GM19463 (cell line): ENCODE measurements at regions not wholly inside any gene's neighbourhood (a gene's known extent, or its start where the extent isn't known, plus 50 kb on each side); places are given as distances from the start of the nearest gene placed in this dataset.
"Not testable (repeated sequence)": the region's sequence is repeated elsewhere in the genome, so short reads cannot be mapped to it uniquely, and the experiment has no call there.

Source experiments
- ATAC-seq: cut with Tn5 transposase; IDR thresholded peaks from one replicate; pipeline ENCODE4 v1.9.1; 2021; ENCODE audit warnings: mild to moderate bottlenecking, moderate library complexity; ENCODE audit not compliant: unreplicated experiment

DNA sequence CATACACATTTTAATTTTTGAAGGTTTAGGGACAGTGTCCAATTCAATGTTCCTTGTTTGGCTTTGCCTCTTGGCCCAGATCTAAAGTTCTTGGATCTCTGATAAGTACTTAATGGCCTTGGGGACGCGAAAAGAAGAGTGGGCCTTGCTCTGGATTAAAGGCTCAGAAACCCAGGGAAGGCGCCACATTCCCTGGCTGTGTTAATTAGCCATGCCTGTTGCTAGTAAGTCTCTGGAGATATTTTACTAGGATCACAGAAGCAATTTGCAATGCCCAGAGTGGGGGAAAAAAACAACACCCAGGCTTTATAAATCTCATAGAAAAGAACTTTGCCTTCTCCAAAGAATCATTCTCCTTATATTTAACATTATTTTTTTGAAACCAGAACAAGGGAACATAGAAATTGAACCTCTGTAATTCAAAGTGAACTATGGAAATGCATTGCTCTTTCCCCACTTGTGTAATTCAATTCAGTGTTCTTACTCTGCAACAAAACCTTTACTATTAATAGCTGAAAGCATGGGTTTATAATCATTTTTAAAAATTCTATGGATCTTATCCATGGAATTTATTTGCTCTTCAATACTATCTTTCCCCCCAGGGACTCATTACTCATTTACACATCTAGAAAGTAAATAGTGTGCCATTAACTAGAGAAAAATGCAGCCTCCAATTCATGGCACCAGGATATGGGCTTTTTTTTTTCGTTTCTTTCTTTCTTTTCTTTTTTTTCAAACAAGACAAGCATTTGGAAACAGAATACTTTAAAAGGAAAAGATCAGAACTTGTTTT lies 172.2 kb upstream of the ANKRD55 start:
- no peak for ATAC-seq

DNA sequence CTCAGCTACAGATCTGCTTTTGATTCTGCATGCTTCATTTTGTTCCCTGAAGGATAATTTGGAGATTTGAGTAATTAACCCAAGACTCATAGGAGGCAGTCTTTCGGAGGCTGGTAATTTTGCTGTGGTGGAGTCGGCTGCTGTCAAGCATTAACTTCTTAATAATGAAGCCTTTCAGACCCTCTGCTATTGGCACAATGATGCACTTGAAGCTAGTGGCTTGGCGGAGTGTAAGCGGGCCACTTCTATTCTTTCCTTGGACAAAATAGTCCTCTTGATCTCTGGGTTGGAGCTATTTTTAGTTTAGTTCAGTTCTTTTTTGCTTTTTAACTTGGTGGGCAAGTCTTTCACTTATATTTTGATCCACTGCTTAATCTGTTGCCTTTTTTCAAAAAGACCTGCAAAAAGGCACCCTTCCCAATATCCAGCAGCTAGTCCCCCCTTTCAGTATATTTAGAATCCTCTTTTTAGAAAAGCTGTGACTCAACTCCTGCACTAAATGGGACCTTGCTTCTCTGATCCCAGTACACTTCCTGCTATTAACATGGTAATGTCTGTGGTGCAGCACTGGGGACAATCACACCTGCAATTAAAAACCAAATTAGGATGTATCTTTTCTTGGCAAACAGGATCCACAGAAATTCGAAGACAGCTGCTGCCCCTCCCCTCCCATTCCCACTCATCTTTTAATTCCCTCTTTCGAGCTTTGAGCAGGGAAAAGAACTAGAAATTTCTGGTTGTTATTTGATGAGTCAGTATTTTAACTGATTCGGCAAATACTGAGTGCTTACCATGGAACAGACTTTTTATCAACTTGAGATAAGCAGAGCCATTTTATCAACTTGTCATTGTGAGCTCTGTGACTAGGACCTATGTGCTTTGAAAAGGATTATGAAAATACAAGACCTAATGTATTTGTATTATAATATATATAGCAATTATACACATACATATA lies 169.4 kb upstream of the ANKRD55 start:
- ATAC-seq = no peak

DNA sequence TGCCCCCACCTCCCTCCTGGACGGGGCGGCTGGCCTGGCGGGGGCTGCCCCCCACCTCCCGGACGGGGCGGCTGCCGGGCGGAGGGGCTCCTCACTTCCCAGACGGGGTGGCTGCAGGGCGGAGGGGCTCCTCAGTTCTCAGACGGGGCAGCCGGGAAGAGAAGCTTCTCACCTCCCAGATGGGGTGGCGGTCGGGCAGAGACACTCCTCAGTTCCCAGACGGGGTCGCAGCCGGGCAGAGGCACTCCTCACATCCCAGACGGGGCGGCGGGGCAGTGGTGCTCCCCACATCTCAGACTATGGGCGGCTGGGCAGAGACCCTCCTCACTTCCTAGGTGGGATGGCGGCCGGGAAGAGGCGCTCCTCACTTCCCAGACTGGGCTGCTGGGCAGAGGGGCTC lies 164.7 kb upstream of the ANKRD55 start:
- ATAC-seq = not testable (repeated sequence)

DNA sequence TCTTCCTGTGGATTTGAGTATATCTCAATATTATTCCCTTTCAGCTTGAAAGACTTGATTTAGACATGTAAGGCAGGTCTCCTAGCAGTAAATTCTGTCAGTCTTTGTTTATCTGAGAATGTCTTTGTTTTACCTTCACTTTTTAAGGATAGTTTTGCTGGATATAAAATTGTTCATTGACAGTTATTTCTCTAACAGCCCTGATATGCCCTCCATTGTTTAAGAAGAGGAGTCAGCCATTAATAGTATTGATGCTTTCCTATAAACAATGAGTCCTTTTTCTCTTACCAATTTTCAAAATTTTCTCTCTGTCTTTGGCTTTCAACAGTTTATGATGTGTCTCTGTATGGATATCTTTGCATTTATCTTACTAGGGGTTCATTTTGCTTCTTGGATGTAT lies 163.5 kb upstream of the ANKRD55 start:
- ATAC-seq = no peak

DNA sequence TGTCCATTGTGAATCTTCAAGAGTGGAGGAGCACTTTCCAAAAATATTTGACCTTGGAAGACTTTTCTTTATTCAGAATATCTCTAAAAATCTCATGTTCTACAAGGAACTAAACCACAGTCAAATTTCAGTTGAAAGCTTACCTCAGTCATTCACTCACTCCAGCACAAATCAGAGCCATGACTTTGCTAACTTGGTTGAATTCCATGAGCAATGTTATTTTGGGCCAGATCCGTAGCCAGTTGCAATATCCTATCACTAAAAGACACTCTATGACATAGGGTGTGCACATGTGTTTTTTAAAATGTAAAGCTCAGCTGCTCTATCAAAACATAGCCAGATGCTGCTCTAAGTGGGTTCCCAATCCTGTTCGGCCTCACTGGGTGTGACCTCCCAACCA lies 156.1 kb upstream of the ANKRD55 start:
- no peak for ATAC-seq

DNA sequence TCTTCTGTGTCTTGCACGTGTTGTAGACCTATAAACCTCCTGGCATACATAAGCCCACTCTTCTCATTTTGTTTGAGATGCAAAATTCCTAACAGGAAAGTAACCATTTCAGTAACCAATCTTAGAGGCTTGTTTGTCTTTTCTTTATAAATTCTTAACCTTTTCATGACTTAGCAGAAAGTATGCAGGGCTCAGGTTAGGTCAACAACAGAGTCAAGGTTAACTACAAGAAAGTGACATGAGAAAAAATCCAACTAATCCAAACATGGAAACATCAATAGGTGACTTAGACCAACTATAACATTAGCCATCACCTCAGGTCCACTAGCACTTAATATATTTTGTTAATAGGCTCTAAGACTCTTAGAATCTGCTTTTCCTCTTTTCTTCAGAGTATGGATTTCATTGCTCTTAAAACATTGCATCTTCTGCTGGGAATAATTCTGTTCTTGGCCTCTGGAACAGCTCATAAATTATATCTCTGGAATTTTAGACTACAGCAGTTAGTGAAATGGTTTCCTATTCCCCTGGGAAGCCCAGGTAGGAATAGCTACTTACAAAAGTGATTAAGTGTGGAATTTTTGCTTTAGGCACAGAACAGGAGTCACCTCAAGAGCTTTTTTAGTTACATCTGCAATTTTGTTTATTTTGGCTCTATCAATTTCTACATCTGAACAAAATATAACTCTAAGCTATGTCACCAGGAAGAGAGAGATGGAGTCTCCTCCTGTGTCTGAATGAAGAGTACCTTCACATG lies 155.3 kb upstream of the ANKRD55 start:
- ATAC-seq = no peak

DNA sequence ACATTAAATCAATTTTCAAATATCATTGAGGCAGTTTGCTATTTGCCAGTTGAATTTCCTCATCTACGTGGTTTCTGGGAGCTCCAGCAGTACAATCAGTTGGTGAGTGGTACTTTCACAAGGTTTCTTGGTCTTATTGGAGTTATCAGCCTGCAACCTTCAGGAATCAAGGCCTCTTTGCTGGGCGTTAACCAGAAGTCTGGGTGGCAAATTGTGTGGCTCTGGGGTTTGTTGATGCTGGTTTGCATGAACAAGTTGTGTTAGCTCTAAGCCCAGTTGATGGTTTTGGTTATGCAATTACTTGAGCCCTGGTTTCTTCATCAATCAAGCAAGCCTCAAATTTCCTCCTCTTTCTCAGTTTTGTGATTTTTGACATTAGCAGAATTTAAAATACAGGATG lies 152.9 kb upstream of the ANKRD55 start:
- ATAC-seq = no peak

DNA sequence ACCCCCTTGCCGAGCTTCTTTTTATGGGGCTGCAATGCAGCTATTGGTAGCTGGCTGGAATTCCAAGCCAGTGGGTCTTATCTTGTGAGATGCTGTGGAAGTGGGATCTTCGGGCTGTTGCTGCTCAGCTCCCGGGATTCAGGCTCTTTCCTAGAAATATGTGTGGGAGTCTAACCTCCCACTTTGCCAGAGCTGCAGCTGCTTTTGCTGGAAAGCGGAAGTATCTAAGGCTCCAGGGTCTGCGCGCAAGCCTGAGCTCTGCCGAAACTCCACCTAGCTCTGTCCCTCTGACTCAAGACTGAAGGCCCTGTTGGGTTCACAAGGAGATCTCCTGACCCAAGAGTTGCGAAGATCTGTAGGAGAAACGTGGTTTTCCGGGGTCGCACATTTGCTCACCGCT lies 151.1 kb upstream of the ANKRD55 start:
- ATAC-seq = no peak

DNA sequence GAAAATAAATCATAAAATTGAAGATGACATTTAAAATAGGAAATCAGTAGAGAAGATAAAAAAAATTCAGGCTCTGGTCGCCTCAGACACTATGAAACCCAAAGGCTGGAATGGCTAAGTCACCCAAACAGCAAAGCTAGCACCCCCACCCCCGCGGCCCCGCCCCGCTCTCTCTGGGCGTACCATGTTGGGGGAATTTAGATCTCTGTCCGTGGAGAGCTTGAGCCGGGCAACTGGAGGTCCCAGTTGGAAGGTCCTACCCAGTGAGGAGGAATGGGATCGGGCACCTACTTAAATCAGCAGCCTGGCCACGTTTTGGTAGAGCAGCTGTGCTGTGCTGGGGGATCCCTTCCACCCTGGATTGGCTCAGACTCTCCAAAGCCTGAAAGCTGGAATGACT lies 150.6 kb upstream of the ANKRD55 start:
- no peak for ATAC-seq

DNA sequence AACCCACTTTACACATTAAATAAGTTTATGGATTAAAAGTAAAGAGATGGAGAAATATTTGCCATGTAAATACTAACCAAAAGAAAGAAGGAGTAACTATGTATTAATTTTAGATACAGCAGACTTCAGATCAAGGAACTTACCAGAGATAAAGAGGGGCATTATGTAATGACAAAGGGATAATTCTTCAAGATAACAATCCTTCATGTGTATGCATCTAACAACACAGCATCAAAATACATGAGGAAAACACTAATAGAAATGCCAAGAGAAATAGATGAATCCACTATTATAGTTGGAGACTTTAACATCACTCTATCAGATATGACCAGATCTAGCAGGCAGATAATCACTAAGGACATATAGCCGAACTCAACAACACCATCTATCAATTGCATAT lies 149.8 kb upstream of the ANKRD55 start:
- ATAC-seq = no peak

DNA sequence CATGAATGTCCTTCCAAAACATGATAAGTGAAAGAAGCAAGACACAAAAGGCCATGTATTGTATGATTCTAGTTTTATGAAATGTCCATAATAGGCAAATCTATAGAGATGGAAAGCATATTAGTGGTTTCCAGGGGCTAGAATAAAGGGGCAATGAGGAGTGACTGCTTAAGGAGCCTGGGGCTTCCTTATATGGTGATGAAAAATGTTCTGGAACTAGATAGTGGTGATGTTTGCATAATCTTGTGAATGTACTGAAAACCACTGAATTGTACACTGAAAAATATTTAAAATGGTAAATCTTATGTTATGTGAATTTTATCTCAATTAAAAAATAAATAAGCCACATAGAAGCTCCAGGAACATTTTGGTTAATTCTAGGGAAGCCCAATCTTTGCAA lies 144.4 kb upstream of the ANKRD55 start:
- ATAC-seq = no peak

DNA sequence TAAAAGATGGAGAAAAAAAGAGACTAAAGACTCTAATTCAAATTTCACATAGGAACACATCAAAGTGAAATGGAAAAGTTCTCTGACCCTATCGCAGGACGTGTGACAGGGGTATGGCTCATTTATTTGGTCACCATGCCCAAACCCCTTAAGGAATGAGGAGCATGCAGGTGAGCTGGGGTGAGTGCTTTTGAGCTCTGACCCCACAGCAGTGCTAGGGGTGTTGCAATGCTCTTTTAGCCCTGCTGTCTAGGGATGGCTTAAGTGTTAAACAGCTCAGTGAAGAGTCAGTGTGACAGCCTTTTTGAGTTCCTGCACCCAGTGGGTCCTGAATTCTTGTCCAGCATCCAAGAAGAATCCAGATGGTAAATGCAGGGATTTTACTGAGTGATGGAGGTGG lies 143.0 kb upstream of the ANKRD55 start:
- ATAC-seq = no peak

DNA sequence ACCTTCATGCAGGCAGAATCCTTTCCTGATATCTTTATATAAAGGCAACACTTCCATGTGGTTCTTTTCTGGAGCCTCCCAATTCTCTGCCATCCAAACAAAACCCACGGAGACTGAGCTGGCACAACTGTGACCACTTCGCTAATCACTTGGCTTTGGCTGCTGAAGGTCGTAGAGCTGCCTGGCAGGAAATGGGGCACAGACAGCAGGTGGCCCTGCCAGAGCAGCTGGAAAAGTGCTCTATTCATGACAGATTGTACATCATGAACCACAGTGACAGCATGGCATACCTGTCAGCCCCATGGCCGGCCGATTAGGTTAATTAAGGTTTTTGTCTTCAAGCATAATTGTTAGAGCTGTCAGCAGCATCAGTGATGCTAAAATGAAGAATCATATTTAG lies 141.9 kb upstream of the ANKRD55 start:
- no peak for ATAC-seq

DNA sequence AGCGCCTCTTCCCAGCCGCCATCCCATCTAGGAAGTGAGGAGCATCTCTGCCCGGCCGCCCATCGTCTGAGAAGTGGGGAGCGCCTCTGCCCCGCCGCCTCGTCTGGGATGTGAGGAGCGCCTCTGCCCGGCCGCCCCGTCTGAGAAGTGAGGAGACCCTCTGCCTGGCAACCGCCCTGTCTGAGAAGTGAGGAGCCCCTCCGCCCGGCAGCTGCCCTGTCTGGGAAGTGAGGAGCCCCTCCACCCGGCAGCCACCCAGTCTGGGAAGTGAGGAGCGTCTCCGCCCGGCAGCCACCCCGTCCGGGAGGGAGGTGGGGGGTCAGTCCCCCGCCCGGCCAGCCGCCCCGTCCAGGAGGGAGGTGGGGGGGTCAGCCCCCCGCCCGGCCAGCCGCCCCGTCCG lies 139.4 kb upstream of the ANKRD55 start:
- not testable (repeated sequence) for ATAC-seq

DNA sequence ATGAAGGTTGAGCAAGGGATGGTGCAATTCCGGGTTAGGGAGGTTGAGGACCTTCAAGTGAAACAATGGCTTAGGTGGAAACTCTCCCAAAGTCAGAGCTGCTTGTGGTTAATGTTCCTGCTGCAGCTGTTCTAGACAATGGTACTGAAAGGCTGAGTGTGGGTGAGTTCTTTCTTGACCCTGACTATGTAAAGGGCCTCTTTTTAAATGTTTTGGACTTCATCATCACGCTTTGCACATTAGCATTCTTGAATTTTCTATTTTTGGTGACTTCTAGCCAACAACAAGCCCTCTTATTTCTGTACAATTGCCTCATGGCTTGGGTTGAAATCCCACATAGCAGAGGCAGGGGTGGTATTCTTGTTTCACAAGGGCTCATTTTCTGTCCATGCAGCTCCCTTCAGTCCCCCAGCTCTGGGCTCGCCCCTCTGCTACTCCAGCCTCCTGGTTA lies 136.3 kb upstream of the ANKRD55 start:
- ATAC-seq = no peak

DNA sequence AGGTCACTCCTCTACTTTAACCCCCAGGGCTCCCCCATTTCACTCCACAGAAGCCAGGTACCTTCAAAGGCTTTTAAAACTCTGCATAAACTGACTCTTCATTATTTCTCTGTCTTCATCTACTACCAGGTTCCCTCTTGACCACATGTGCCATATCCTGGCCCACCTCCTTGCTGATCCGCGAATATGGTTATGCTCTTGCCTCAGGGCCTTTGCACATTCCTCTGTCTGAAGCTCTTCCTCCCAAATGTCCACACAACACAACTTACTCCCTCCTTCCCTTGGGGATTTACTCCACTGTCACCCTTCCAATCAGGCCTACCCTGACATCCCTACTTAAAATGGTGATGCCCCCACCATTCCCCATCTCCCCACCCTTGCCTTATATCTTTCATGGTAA lies 134.6 kb upstream of the ANKRD55 start:
- ATAC-seq = no peak

DNA sequence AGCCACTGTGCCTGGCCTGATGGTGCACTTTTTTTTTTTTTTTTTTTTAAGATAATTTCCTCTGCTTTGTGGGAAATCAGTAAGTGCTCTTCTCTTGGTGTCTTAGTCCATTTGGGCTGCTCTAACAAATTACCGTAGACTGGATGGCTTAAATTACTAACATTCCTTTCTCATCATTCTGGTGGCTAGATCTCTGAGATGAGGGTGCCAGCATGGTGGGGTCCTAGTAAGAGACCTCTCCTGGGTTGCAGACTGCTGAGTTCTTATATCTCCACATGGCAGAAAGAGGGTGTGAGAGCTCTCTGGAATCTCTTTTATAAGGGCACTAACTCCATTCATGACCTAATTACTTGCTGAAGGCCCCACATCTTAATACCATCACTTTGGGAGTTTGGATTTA lies 133.9 kb upstream of the ANKRD55 start:
- no peak for ATAC-seq

DNA sequence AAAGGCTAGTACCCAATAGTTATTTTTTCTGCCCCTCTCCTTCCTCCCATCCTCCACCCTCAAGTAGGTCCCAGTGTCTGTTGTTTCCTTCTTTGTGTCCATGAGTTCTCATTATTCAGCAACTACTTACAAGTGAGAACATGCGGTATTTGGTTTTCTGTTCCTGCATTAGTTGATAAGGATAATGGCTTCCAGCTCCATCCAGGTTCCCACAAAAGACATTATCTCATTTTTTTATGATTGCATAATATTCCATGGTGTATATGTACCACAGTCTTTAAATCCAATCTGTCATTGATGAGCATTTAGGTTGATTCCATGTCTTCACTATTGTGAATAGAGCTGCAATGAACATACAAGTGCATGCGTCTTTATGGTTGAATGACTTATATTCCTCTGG lies 128.3 kb upstream of the ANKRD55 start:
- no peak for ATAC-seq

DNA sequence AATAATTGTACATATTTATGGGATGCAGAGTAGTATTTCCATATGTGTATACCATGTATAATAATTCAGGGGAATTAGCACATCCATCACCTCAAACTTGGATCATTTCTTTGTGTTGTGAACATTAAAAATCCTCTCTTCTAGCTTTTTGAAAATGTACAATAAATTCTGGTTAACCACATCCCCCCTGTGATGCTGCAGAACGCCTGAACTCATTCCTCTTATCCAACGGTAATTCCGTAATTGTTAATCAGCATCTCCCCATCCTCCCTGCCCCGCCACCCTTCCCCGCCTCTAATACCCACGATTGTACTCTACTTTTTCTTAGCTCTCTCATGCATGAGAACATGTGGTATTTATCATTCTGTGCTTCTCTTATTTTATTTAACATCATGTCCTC lies 127.7 kb upstream of the ANKRD55 start:
- no peak for ATAC-seq

DNA sequence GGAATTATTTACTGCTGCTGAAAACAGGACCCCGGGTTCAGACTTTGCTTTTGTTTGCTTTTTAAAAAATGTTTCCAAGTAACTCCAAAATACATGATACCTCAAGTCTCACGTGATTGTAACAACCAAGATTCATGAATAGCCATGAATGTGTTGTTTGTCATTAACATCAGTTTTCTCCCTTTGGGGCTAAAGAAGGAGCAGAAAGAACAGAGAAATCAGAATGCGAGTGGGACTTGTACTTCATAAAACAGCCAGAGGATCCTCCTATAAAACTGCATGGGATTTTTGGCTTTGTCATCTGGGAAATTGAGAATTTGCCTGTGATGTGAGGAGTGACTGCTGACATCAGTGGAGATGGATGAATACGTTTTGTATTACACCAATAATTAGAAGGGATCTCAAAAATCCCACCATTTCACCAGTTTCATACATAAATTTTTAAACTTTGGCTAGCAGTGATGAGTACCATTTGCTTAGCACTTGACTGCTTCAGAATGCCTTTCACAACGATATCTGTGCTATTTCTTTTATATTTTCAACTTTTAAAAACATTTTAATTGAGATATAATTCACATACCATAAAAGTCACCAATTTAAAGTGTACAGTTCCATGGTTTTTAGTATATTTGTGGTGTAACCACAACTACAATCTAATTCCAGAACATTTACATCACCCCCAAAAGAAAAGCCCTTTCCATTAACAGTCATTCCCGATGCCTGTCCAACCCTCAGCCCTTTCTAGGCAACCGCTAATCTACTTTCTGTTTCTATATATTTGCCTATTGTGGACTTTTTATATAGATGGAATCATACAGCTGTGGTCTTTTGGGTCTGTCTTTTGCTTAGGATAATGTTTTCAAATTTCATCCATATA lies 126.9 kb upstream of the ANKRD55 start:
- no peak for ATAC-seq
